ENCODE measurements at regions not wholly inside any gene's neighbourhood (a gene's known extent, or its start where the extent isn't known, plus 50 kb on each side); places are given as distances from the start of the nearest gene placed in this dataset.

DNA sequence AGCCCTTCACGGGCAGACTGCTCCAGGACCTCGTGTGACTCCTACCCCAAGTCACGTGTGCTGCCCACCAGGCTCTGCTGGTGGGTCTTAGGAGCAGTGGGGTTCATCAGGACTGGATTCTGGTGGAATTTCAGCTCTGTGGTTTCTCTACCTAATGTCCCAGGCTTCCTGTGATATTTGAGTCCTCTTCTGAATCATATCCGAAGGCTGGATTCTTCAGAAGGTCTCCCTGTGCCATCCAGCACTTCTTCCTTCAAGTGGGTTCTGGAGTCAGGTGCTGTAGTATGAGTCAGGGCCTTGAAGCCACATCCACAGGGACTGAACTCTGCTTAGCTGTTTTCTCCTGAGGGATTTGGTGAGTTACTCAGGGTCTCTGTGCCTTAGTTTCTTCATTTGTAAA lies 850.2 kb upstream of the CELF4 start:
- ATAC-seq, result no peak
- Mint-ChIP-seq H3K4me3 (no peak overlapping the region), H3K36me3 (ENCODE audit: low read depth) (no peaks in the 10 kb centered on the region), H3K4me1 (peaks cover 3% of the 10 kb centered on the region; the same call in 2 of the 3 replicates), H3K27ac (no peak overlapping the region), H3K9me3 (no peaks in the 10 kb centered on the region), H3K27me3 (ENCODE audit: insufficient read depth, low read depth, poor library complexity) (no peaks in the 10 kb centered on the region)
- no peaks in the 10 kb centered on the region for H3K9me2 ChIP-seq (ENCODE audit: insufficient read depth)
- no peaks in the 10 kb centered on the region for H3K36me3 ChIP-seq (ENCODE audit: insufficient read depth)
- no peaks in the 10 kb centered on the region for H3K79me2 ChIP-seq (replicated peaks; ENCODE audit: insufficient read depth)
- no peaks in the 10 kb centered on the region for H4K20me1 ChIP-seq (replicated peaks; ENCODE audit: insufficient read depth)
- no peak for TF ChIP-seq CREB1 (CRISPR knock-in tag; IDR thresholded peaks at IDR 0.05; ENCODE audit: low read depth)
- TF ChIP-seq STAT1 (IDR thresholded peaks at IDR 0.05; ENCODE audit: unreplicated experiment), result no peak
- no peak for TF ChIP-seq ZNF331 (CRISPR knock-in tag; IDR thresholded peaks at IDR 0.05; ENCODE audit: low read depth)
- TF ChIP-seq EZH2 (IDR thresholded peaks at IDR 0.05; ENCODE audit: low read depth, unreplicated experiment), result no peak
- TF ChIP-seq, protein P1, sequence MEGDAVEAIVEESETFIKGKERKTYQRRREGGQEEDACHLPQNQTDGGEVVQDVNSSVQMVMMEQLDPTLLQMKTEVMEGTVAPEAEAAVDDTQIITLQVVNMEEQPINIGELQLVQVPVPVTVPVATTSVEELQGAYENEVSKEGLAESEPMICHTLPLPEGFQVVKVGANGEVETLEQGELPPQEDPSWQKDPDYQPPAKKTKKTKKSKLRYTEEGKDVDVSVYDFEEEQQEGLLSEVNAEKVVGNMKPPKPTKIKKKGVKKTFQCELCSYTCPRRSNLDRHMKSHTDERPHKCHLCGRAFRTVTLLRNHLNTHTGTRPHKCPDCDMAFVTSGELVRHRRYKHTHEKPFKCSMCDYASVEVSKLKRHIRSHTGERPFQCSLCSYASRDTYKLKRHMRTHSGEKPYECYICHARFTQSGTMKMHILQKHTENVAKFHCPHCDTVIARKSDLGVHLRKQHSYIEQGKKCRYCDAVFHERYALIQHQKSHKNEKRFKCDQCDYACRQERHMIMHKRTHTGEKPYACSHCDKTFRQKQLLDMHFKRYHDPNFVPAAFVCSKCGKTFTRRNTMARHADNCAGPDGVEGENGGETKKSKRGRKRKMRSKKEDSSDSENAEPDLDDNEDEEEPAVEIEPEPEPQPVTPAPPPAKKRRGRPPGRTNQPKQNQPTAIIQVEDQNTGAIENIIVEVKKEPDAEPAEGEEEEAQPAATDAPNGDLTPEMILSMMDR (conservative IDR thresholded peaks at IDR 0.05; ENCODE audit: low read depth in 2 of 2), result no peak
- no peak for TF ChIP-seq EZH2phosphoT487 (IDR thresholded peaks at IDR 0.05; ENCODE audit: unreplicated experiment)
- no peak for TF ChIP-seq ZNF462 (CRISPR knock-in tag; IDR thresholded peaks at IDR 0.05)
- TF ChIP-seq, protein P2, sequence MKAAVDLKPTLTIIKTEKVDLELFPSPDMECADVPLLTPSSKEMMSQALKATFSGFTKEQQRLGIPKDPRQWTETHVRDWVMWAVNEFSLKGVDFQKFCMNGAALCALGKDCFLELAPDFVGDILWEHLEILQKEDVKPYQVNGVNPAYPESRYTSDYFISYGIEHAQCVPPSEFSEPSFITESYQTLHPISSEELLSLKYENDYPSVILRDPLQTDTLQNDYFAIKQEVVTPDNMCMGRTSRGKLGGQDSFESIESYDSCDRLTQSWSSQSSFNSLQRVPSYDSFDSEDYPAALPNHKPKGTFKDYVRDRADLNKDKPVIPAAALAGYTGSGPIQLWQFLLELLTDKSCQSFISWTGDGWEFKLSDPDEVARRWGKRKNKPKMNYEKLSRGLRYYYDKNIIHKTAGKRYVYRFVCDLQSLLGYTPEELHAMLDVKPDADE (IDR thresholded peaks at IDR 0.05), result no peak
- TF ChIP-seq NANOG (IDR thresholded peaks at IDR 0.05; ENCODE audit: borderline replicate concordance), result no peak
- TF ChIP-seq POLR2AphosphoS5 (IDR thresholded peaks at IDR 0.05; ENCODE audit: low read depth), result no peak
- TF ChIP-seq ZNF114 (CRISPR knock-in tag; IDR thresholded peaks at IDR 0.05), result no peak
- TF ChIP-seq JUNB (IDR thresholded peaks at IDR 0.05; ENCODE audit: unreplicated experiment), result no peak
- TF ChIP-seq, protein P3, sequence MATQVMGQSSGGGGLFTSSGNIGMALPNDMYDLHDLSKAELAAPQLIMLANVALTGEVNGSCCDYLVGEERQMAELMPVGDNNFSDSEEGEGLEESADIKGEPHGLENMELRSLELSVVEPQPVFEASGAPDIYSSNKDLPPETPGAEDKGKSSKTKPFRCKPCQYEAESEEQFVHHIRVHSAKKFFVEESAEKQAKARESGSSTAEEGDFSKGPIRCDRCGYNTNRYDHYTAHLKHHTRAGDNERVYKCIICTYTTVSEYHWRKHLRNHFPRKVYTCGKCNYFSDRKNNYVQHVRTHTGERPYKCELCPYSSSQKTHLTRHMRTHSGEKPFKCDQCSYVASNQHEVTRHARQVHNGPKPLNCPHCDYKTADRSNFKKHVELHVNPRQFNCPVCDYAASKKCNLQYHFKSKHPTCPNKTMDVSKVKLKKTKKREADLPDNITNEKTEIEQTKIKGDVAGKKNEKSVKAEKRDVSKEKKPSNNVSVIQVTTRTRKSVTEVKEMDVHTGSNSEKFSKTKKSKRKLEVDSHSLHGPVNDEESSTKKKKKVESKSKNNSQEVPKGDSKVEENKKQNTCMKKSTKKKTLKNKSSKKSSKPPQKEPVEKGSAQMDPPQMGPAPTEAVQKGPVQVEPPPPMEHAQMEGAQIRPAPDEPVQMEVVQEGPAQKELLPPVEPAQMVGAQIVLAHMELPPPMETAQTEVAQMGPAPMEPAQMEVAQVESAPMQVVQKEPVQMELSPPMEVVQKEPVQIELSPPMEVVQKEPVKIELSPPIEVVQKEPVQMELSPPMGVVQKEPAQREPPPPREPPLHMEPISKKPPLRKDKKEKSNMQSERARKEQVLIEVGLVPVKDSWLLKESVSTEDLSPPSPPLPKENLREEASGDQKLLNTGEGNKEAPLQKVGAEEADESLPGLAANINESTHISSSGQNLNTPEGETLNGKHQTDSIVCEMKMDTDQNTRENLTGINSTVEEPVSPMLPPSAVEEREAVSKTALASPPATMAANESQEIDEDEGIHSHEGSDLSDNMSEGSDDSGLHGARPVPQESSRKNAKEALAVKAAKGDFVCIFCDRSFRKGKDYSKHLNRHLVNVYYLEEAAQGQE (IDR thresholded peaks at IDR 0.05; ENCODE audit: unreplicated experiment), result no peak
- DNase-seq (ENCODE audit: low spot score), result no peak
- no peak overlapping the region for H3K4me2 ChIP-seq
- no peaks in the 10 kb centered on the region for H3K4me1 ChIP-seq (ENCODE audit: insufficient read depth)
- no peak overlapping the region for H3K27ac ChIP-seq (ENCODE audit: low read depth)
- no peak overlapping the region for H3K4me3 ChIP-seq
- no peak overlapping the region for H2AFZ ChIP-seq
- no peaks in the 10 kb centered on the region for H3F3A ChIP-seq (replicated peaks; ENCODE audit: low read depth)
- no peaks in the 10 kb centered on the region for H3K27me3 ChIP-seq (ENCODE audit: insufficient read depth)

All from GM23338 (cell line).